Iris pigment epithelial cell (primary cell): ENCODE measurements at regions not wholly inside any gene's neighbourhood (a gene's known extent, or its start where the extent isn't known, plus 50 kb on each side); places are given as distances from the start of the nearest gene placed in this dataset.
"Not testable (repeated sequence)": the region's sequence is repeated elsewhere in the genome, so short reads cannot be mapped to it uniquely, and the experiment has no call there.

Experiments used
- DNase-seq: peaks from one replicate; pipeline ENCODE4 v3.0.0-alpha.2; 2011; ENCODE audit warnings: low read depth

DNA sequence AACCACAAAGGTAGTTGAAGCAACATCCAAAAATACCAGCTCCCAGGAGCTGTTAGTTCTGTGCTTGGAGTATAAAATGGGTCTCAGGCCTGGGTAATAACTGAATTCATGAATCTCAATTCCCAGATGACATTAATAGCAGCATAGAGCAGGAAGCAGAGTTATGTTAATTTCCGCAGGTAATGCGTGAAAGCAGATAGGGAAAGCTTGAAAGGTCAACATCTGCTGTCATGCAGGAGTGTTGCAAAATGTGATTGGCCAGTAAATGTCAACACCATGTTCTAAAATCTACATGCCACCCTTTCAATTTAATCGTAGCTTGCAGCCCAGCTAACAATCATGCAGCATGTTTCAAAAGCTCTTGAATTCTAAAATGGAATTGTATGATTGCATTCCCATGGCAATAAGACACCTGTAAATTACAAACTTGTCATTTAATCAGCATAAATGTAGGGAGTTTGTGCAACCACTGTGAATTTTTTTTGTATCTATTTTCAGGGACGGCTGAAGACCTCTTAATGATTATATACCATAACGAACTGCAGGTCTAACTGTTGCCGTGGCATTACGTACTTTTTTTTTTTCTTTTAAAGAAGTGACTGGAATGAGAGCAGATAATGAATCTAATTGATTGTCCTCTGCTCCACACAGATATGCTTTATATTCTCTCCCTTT is 635.8 kb upstream of the FOXG1 start:
- no peak for DNase-seq

DNA sequence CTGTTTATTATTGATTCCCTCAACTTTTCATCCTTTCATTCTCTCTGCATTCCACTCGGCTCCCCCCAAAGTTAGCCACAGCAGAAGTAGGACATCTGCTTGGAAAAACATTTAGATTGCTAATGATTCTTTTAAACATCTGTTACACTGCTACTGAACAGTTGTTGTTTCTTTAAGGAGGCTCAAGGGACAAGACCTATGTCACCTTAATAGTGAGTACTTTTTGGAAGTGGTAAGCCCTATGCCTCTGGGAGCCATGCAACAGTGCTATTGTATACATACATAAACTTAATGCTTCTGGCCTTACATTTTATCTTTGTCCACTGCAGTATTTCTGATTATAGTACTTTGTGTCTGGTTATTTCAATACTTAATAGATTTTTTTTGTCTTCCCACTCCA is 628.2 kb upstream of the FOXG1 start:
- DNase-seq, result no peak

- no peak for DNase-seq
These were observed 624.9 kb upstream of the FOXG1 start for GRCh38 chr14:28141662-28142061.

GRCh38 chr14:28142400-28143015 is 624.1 kb upstream of the FOXG1 start:
- peak; percentile 15 for DNase-seq

GRCh38 chr14:28143316-28143715 is 623.3 kb upstream of the FOXG1 start:
- DNase-seq, result no peak

GRCh38 chr14:28151926-28152325 is 614.7 kb upstream of the FOXG1 start:
- DNase-seq, result no peak

DNA sequence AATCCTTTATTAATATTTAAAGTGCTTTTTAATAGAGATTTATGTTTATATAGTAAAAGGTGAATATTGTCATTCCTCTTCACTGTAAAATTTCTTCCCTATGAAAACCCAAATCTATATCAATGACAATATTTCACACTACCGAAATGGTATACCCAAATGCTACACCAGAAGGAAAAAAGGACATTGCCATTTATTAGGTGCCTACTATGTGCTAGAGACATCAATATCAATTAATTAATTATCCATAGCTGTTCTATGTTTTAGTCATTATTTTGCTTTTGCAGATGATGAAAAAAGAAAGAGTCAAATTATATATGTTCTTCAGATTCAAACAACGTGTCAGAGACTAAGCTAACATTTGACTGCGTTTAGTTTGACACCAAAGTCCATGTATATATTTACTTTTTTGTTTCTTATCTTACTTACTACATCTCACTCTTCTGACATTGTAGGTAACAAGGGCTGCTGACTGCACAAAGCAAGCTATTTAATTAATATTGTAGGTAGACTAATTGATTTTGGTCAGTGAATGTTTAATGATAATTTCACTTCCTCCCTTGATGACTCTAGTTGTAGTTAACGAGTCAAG is 614.0 kb upstream of the FOXG1 start:
- no peak for DNase-seq

- DNase-seq, result no peak
These were observed 609.2 kb upstream of the FOXG1 start for GRCh38 chr14:28157289-28157869.

GRCh38 chr14:28157887-28158791 is 608.4 kb upstream of the FOXG1 start:
- no peak for DNase-seq

GRCh38 chr14:28161040-28161439 is 605.5 kb upstream of the FOXG1 start:
- no peak for DNase-seq

- no peak for DNase-seq
These were observed 603.4 kb upstream of the FOXG1 start for GRCh38 chr14:28163233-28163632.

GRCh38 chr14:28163897-28164296 is 602.7 kb upstream of the FOXG1 start:
- no peak for DNase-seq

GRCh38 chr14:28187902-28188830 is 578.4 kb upstream of the FOXG1 start:
- not testable (repeated sequence) for DNase-seq

GRCh38 chr14:28196878-28197277 is 569.7 kb upstream of the FOXG1 start:
- DNase-seq, result no peak

DNA sequence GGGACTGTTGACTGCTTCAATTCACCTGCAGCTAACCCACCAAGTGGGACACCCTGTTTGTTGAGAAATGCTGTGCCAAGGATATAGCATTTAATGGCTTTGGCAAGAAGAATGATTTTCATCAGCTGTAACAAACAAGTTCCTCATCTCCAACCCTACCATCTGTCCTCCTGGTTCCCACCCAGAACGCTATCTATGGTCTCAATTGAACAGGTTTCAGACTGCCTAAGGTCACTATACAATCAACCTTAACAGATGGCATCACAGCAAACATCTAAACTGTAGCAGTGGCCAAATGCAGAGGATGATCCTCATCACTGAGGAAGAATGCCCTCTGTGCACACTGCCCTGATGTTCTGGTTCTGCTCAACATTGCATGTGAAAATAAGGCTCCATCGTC is 546.2 kb upstream of the FOXG1 start:
- DNase-seq, result no peak

- no peak for DNase-seq
These were observed 525.7 kb upstream of the FOXG1 start for GRCh38 chr14:28240909-28241308.

DNA sequence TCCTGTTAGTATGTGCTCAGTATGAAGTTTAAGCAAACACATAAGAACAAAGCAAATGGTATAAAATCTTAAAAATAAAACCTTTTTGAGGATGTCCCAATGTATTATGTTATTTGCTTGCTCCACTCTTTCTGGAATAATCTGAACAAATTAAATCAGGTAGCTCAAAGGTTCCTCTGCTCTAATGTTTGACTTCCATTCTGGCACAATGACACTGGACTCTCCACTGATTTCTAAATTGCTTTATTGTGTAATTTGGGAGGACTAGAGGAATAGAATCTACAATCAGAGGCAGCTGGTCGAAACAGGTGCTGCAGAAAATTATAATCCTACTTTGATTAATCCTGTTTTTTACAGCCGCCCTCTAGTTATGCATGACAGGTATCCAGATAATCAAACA is 523.7 kb upstream of the FOXG1 start:
- no peak for DNase-seq

DNA sequence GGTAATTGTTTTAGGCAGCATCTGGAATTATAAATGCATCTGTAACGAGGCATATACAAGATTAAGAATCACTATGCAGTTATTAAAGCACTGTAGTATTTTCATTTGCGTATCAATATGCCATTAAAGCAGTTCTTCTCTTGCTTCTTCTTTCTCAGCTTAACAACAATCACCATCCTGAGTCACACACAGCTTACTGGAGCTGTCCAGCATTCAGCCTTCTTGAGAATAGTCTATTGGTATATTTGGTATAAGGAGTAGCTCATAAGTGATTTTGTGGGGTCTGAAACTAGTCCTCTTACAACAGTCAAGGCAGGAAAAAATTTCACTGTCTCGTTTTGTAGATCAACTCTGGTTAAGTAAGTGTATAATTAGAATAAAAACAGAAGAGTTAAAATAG is 523.0 kb upstream of the FOXG1 start:
- DNase-seq, result peak; percentile 40

DNA sequence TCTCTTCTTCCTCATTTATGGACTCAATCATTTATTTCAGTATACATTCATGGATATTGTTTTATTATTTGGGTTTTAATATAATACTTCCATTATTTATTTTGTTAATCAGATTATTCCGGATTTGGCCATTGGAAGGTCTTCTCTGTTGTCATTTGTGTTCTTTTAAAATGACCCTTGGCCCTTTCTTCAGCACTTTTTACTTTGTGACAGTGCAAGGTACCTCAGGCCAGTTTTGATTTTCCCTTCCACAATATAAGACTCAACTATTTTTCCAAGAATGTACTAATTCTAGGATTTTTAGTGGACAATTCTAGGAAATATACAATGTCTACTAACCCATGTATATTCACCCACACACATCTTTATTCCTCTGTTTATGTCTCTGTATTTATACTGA is 521.4 kb upstream of the FOXG1 start:
- DNase-seq, result no peak

- DNase-seq, result no peak
These were observed 519.1 kb upstream of the FOXG1 start for GRCh38 chr14:28247491-28247890.

GRCh38 chr14:28252124-28252523 is 514.5 kb upstream of the FOXG1 start:
- not testable (repeated sequence) for DNase-seq
